GM18909 (cell line): ENCODE measurements at regions not wholly inside any gene's neighbourhood (a gene's known extent, or its start where the extent isn't known, plus 50 kb on each side); places are given as distances from the start of the nearest gene placed in this dataset.
"Not testable (repeated sequence)": the region's sequence is repeated elsewhere in the genome, so short reads cannot be mapped to it uniquely, and the experiment has no call there.

Experiments used
- ATAC-seq: cut with Tn5 transposase; IDR thresholded peaks from one replicate; pipeline ENCODE4 v1.9.1; 2021; ENCODE audit warnings: mild to moderate bottlenecking; ENCODE audit not compliant: unreplicated experiment, poor library complexity

DNA sequence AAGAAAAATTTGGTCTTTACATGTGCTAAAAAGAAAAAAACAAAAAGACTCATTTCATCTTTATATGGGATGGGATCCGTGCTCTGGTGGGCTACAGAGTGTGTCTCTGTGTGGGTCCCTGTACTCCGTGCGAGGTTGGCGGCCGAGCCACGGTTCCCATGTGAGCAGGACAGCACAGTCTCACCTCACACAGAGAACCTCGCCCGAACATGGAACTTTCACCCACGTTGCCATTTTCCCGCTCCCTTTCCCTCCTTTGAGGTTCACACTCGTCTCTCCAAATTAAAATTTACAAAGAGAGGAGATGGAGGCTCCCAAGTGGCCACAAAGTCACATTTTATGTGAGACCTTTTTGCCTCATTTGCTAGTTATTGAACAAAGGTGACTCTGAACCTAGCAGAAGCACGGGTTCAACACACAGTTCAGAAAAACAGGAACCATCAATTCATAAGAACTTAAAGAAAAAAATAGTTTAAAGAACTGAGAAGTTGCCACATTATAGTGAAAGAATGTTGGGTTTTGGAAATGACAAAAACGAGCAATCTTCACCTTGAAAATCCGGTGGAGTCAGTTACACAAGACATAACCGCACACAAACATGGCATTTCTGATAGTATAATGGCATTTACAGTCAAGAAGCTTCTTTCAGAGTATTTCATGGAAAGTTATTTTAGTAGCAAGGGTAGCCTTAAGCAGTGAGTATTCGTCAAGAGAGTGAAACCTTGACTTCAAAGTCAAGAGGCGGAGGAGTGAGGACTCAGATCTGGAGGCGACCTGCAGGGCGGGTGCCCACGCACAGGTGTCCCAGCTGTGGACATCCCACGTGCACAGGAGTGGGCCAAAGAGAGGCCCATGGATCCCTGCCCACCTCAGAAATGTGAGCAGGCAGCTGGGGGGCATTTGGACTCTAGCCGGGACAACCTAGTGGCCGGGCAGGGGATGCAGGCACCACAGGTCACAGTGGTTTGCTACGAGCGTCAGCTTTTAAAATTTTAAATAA, 277.2 kb upstream of the PLGLB2 start:
- peak; percentile 36 for ATAC-seq

DNA sequence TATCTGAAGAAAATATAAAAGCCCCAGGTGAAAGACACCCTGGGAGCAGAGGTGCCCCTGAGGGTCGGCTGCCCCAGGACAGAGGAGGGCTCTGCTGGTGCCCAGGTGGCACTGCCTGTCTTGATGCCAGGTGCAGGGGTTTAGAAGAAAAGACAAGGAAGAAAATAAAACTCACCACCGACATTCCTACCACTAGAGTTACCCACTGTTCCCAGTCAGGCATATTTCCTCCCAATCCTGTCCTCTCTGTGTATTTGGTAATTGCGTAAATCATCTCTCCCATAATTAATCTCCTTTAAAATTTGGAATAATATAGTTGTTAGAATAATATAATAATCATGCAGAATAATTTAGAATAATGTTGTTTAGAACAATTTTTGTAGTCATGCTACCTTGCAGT, 276.4 kb upstream of the PLGLB2 start:
- not testable (repeated sequence) for ATAC-seq

DNA sequence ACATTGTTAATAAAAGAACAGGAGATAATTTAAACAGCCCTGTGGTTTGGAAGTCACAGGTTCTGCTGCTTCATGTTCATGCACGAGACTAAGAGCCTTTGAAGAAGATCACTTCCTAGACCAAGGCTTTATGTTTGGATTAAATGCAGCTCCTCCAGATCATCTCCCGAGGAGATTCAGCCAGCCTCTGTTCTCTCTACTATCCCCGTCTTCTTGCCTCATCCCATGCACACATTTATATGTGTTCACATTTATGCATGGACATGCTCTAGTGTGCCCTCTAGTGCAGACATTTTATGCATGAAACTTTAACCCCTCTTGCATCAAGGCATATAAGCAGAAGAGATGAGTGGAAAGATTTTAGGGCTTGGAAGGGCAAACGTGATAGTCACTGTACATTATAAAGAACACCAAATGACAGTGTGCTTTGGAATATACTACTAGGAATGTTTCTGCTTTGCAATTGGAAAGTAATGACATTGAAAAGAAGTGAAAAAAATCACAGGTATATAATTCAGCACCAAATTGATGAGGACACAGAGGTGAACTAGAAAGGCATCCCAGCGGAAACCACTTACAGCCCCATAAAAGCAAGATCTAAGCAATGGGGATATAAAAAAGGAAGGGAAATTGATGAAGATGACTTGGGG, 271.5 kb upstream of the PLGLB2 start:
- not testable (repeated sequence) for ATAC-seq

DNA sequence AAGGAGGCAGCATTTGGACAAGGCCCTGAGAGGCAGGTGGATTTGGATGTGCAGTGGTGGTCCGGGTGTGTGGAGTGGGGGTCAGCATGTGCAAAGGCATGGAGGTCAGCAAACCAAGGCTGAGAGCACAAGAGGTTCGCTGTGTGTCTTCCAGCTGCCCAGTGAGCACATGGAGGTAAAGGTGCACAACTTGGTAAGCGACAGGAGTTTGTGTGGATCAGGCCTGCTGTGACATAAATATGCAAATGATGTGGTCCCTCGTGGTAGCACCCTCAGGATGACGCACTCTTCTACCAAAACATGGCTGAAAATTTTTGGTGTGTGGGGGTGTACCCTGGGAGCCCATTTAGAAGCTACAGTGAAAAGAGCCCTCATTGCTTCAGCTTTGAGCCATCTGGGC, 271.0 kb upstream of the PLGLB2 start:
- ATAC-seq = not testable (repeated sequence)

DNA sequence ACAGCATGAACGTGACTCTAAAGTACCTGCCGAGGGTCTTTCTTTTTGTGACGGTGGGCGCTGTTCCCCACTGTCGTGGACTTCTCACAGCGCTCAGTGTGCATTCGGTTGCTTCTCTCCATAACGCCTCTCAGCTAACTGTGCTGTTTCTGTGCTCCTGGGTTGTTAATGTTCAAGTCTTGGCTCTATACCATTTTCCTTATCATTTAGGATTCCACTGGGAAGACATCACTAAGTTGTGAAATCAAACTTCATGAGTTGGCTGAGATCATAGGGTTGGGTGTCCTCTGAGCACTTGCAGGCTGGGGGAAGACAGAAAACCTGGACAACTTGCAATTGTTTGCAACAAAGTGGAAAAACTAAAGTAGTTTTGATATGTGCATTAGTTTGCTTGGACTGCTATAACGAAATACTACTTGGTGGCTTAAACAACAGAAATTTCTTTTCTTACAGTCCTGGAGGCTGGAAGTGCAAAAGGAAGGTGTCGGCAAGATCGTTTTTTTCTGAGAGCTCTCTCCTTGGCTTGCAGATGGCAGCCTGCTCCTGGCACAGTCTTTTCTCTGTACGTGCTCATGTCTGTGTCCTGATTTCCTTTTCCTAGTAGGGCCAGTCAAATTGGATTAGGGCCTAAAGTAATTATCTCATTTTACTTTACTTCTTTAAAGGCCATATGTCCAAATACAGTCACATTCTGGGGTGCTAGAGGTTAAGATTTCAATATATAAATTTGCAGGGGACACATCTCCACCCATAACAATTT, 270.0 kb upstream of the PLGLB2 start:
- not testable (repeated sequence) for ATAC-seq

DNA sequence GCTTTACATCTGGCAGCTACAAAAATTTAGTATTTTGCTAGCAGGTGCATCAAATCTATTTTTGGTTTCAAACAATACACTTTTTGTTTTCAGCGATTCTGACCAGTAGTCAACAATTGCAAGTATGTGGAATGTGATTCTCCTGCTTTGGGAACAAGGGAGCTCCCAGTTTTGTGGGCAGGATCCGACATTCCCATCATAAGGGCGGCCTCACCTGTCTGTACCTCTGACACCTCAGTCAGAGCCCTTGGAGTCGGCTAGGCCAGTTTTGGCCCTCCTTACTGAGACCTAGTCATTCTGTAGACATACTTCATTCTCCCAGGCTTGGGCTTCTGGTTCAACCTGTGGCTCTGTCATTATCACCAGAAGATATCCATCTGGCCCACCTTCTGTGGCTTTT, 269.0 kb upstream of the PLGLB2 start:
- not testable (repeated sequence) for ATAC-seq

DNA sequence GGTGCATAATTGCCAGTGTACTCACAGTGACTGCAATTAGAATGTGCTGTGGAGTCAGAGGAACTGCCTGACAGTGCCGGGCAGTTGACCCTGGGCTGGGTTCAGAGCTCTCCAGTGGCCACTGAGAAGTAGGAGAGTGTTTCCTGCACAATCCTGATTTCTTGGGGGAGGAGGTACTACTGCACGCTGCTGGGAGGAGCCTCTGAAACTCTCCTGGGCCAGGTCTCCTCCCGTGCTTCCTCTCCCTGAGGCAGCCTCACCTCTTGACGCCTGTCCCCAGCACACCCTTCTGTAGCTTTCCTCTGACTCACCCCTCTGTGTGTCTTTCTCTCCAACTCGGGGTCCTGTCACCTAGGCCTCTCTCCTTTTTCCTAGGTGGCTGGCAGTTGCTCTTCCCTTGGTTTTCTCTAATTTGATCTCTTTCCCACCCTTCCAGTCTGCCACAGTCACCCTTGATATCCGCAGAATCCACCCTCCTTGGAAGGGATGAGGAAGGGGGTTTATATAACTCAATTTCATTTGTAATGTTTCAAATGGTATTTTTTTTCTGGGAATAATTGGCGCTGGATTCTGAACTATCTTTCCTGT, 264.7 kb upstream of the PLGLB2 start:
- not testable (repeated sequence) for ATAC-seq

DNA sequence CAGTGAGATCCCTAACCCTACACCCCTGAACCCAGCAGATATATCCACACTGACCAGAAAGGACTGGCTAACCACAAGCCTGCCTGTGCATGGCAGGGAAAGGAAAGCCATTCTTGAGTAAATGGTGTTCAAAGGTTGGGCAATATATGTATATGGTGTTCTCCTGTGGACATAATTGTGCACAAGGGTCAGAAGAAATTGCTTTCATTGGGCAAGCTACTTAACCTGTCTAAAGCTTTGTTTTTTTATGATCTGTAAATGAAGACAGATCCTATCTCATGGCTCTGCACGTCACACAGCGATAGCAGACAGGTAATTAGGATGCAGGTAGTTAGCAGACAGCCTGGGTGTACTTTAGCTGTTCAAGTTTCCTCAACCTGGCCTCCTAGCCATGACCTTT, 263.5 kb upstream of the PLGLB2 start:
- ATAC-seq = not testable (repeated sequence)

DNA sequence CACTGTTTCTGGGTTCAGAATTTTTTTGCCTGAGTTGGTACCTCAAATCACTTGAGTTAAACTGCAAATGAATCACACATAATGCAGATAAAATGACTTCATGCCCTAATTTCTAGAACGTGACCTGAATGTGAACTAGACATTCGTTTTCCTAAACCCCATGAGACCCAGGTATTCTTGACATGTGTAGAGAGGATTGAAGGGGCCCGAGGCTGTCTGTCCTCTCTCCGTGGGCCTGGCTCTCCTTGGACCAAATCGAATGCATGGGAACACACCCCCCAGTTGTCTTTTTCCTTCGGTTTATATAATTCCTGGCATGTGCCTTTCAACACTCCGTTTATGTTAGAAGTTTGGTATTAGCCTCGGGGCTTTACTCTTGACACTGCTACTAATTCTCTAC, 262.4 kb upstream of the PLGLB2 start:
- ATAC-seq = not testable (repeated sequence)

DNA sequence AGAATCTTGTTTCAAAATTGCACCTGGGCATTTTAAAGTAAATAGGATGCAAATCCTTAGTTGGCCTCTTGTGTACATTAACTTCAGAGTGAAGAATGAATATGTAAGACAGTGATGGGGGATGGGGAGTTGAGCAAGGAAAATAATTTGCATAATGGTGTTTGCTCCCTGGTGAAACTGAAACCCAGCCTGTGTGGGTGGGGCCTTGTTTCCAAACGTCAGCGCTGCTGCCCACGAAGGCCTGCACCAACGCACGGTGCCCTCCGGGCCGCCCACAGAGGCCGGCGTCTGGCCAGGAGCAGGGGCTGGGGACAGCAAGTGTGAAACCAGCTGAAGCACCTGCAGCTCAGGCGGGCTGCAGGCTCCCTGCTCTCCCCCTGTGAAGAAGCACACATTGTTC, 262.0 kb upstream of the PLGLB2 start:
- peak; percentile 96 for ATAC-seq

DNA sequence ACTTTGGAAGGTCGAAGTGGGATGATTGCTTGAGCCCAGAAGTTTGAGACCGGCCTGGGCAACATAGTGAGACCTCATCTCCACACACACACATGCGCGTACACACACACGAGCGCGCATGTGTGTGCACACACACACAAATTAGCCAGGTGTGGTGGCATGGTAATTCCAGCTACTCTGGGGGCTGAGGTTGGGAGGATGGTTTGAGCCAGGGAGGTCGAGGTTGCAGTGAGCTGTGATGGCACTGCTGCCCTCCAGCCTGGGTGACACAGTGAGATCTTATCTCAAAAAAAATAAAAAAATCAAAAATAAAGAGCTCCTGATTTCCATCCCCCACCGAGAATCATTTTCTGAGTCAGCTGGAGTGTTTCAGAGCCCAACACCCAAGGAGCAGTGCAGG, 261.5 kb upstream of the PLGLB2 start:
- not testable (repeated sequence) for ATAC-seq

DNA sequence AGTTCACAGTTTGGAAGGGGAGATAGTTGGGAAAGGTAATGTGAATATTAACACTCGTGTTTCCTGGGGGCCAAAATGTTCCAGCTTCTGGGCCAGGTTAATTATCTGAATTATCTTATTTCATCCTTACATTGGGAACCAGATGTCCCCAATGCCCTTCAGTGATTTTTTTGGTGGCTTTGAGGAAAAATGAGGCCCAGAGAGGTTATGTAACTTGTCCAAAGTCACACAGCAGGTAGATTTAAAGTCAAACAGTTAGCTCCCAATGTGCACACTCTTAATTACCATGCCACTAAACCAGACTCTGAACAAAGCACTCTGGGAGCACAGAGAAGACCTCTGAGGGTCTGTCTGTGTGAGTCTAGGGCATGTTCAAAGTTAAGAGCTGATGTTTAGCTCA, 259.9 kb upstream of the PLGLB2 start:
- ATAC-seq = not testable (repeated sequence)

DNA sequence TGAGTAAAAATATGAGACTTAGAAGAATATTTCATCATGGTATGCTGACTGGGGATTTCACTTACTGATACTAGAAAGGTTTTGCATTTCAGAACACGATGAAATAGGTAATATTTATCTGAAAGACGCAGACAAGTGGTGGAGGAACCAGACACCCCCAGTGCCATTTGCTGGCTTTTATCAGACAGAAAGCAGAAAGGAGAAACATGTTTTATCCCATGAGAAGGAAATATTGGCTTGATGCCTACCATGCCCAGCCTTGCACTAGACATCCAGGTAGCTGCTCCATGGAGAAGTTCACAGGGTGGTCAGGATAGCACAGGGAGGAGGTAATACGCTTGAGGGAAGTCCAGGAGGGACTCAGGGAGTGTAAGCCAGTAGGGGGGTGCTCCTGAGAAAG, 258.9 kb upstream of the PLGLB2 start:
- not testable (repeated sequence) for ATAC-seq

DNA sequence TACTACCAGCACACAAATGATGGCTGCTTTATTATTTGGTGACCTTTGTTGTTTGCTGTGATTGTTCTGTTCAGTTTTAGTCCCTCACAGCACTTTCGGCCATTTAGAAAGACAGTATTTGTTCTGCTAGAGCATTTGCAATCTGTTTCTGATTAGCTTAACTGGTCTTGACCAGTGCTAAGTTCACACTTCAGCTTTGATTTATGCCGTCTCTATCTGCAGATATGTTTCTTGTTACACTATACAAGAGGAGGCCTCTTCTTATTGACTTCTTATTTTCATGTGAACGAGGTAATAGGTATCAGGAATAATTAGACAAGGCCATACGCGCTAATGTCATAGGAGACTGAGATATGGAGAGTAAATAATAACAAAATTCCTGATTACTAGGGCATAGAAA, 253.0 kb upstream of the PLGLB2 start:
- ATAC-seq = not testable (repeated sequence)

DNA sequence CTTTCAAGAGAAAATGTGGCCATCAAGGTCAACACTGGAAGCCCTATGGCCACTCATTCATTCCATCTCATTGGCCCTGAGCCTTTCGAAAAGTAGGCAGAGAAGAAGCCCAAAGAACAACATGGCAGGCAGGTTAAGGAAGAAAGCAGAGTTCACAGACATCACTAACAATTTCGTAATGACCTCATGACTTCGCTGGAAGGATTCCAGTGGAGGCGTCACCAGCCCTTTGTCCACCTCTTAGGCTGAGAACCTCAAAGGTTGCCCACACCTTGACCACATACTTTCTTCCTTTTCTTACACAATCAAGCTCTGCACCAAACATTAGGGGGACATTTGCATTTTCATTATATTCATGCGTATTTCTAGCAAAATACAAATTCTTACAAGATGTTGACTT, 252.4 kb upstream of the PLGLB2 start:
- ATAC-seq = not testable (repeated sequence)

DNA sequence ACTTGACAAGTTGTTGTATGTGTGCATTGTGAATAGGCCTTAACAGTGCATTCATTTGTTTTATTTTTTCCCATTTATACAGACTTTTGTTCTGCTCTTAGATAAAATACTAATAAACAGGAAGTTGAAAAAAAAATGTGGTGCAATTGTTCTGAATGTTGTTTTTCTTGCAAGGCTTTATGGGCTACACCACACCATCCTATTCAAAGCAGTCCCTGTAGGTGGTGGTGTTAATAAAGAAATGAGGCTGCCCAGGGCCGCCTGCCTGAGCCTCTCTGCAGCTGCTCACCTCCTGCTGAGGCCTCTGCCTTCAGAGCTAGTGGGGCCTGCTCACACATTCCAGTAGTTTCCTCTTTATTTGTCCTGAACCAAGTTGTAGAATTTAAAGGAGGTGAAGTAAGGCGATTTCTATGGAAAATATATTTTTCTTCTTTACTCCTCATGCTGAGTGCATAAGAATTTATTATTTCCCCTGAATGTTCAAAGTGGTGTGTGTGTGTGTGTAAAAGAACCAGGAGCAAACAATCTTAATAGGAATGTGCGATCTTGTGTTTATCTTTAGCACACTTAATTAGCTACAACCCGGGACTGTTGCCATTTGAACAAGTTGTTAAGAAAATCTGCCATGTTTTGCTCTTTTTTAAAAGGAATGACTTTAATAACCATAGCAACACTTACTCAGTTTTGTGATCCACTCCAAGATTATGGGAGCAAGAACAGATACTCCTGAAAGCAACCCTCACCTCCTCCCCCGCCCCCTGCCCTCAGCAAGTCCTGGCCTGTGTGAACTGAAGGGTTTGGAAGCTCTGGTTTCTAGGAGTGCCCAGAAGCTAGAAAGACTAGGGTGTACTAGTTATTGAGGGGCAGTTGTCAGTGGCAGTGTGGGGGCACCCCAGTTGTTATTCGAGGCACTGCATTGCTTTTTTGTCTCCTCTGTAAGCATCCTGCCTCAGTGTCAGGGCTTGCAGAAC, 251.6 kb upstream of the PLGLB2 start:
- ATAC-seq = peak; percentile 83

DNA sequence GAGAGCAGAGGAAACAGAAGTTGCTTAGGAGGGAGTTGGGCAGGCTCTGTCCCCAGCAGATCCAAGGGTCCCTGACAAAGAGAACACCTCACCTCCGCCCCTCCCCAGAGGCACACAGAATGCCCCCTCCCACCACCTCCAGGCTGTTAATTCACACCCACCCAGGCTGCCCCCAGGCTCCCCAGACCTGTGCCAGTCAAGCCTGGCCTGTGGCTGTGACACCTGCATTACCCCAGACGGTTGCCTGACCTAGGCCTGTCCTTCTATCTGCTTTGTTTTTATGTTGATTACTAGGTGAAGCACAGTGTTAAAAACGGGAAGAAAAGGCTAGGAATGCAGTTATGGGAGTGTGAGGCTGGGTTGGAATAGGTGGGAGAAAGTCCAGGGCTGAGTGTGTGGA, 250.8 kb upstream of the PLGLB2 start:
- not testable (repeated sequence) for ATAC-seq

DNA sequence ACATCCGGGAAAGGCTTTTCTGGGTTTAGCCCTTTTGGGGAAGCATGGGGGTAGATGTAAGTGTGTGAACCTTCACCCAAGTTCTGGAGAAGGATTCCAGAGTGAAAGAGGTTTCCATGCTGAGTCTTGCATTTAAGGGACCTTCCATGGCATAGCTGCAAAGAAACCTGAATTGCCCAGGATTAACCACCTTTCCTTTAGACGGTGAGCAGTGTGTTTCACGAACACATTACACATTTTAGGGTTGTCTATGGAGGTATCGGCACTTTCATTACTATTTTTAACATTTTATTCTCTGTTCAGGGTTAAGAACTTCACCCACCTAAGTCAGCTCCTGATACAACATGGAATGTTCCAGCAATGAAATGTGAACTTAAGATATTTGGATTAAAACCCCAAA, 250.2 kb upstream of the PLGLB2 start:
- ATAC-seq = not testable (repeated sequence)

DNA sequence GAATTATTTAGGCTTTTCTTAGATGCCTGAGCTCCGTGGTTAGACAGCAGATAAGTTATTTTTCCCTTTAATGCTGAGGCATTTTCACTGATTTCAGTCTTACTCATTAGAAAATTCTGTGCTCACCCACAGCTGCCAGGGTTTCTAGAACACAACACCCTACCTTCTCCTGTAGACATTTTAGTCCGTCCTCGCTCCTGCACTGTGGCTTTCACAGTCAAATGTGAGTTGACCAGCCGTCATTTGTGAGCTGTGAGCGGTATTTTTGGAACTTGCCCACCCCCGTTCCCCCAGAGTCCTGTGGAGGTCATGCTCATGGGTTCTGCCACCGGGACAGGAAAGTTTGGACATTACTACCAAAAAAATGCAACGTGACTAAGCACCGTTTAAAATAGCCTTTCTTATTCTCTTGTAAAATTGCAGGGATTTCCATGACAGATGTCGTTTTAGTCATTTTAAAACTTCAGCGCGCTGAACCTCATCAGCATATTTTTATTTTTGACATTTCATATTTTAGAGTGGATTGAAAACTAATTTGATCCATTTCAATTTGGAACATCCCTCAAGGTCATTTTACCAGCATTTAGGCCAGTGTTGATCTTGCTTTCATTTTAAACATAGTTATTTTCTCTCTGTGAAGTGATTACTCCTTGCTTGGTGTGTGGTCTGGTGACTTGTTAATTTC, 249.6 kb upstream of the PLGLB2 start:
- ATAC-seq = peak; percentile 68
